GM12878 (cell line): ENCODE measurements at regions not wholly inside any gene's neighbourhood (a gene's known extent, or its start where the extent isn't known, plus 50 kb on each side); places are given as distances from the start of the nearest gene placed in this dataset.

Source experiments
- ATAC-seq: fragments of 200-7000 bp; cut with Tn5 transposase; 3 replicates; pipeline ENCODE4 v1.9.1; 2020; ENCODE audit warnings: mild to moderate bottlenecking, moderate library complexity
- BruUV-seq: library from RNA; stranded (reverse); fragments of 400-500 nt; replicated peaks from 2 replicates; lab custom pipeline; 2021; lab: Mats Ljungman, UMichigan
- CTCF ChIA-PET: fragments of 300-600 bp; sonication (Branson Sonifier 250); formaldehyde crosslinking; extraction: SDS; loops from one replicate; lab custom pipeline; 2021; ENCODE audit warnings: inconsistent platforms; lab: Yijun Ruan, JAX
- POLR2A ChIA-PET: fragments of 350-600 bp; formaldehyde crosslinking; extraction: SDS; loops from one replicate; lab custom pipeline; 2021; ENCODE audit warnings: inconsistent platforms; lab: Charles Lee
- RAD21 ChIA-PET: fragments of 300-600 bp; sonication (Branson Sonifier 250); formaldehyde crosslinking; loops from one replicate; lab custom pipeline; 2023; ENCODE audit warnings: antibody characterized with exemption; ENCODE audit not compliant: unreplicated experiment; lab: Charles Lee
- SMC1A ChIA-PET: fragments of 300-600 bp; sonication (Branson Sonifier 250); formaldehyde crosslinking; loops from one replicate; lab custom pipeline; 2023; ENCODE audit not compliant: unreplicated experiment, uncharacterized antibody; lab: Charles Lee
- DNase-seq: peaks from one replicate; pipeline ENCODE4 v3.0.0-alpha.2; 2011; ENCODE audit warnings: low read depth, low spot score
- FAIRE-seq: peaks from 3 replicates; lab custom pipeline; 2011; peaks lifted over from hg19 to GRCh38; lab: Jason Lieb, UNC
- H2AFZ ChIP-seq: 2 replicates; pipeline ENCODE4 v1.6.0; 2011; ENCODE audit warnings: low read depth, low read length, control low read depth; ENCODE audit not compliant: control insufficient read depth
- H3K27ac ChIP-seq: 2 replicates; pipeline ENCODE4 v1.5.1; 2011; ENCODE audit warnings: control low read depth; ENCODE audit not compliant: control insufficient read depth, insufficient read depth
- H3K27me3 ChIP-seq, 2 experiments: replicated peaks in 1 of 2; 2 replicates each; pipeline versions ENCODE4 v1.6.0 to v1.6.1; 2011; ENCODE audit warnings: low read length in 1 of 2; ENCODE audit not compliant: control insufficient read depth in 2 of 2, insufficient read depth in 2 of 2
- H3K36me3 ChIP-seq, 2 experiments: 2 replicates each; pipeline ENCODE4 v1.5.1; 2011; ENCODE audit warnings: low read length in 1 of 2; ENCODE audit not compliant: control insufficient read depth in 2 of 2, insufficient read depth in 2 of 2
- H3K4me1 ChIP-seq: 2 replicates; pipeline ENCODE4 v1.6.1; 2011; ENCODE audit warnings: mild to moderate bottlenecking, low read length, moderate library complexity, mixed read lengths; ENCODE audit not compliant: control insufficient read depth, insufficient read depth
- H3K4me2 ChIP-seq: 2 replicates; pipeline ENCODE4 v1.6.0; 2011; ENCODE audit warnings: control low read depth; ENCODE audit not compliant: control insufficient read depth, insufficient read depth
- H3K4me3 ChIP-seq: fragments of 200-600 bp; sonication (generic); 2 replicates; pipeline ENCODE4 v1.5.1; 2016
- H3K79me2 ChIP-seq: 2 replicates; pipeline ENCODE4 v1.6.0; 2011; ENCODE audit warnings: low read length; ENCODE audit not compliant: control insufficient read depth, insufficient read depth
- H3K9ac ChIP-seq: 2 replicates; pipeline ENCODE4 v1.8.0; 2011; ENCODE audit warnings: low read length, control low read depth, mixed read lengths; ENCODE audit not compliant: control insufficient read depth, insufficient read depth
- H3K9me3 ChIP-seq: replicated peaks from 3 replicates; pipeline ENCODE4 v1.5.1; 2011; ENCODE audit warnings: mild to moderate bottlenecking, low read length; ENCODE audit not compliant: control insufficient read depth, insufficient read depth
- H4K20me1 ChIP-seq: 2 replicates; pipeline ENCODE4 v1.6.0; 2011; ENCODE audit not compliant: control insufficient read depth, insufficient read depth
- CREB1 ChIP-seq: IDR thresholded peaks from 2 replicates; pipeline ENCODE4 v1.6.1; 2012; ENCODE audit warnings: low read depth, mild to moderate bottlenecking, inconsistent platforms
- CREM ChIP-seq: IDR thresholded peaks from 2 replicates; pipeline ENCODE4 v1.6.1; 2014; ENCODE audit warnings: antibody characterized with exemption, low read depth
- EP300 ChIP-seq, 2 experiments: fragments of 150-350 bp in 1 of 2; IDR thresholded peaks; 2 replicates each; pipeline ENCODE4 v1.6.1; 2011 to 2012; ENCODE audit warnings: low read depth in 2 of 2, low read length in 2 of 2, borderline replicate concordance in 1 of 2, improper control_type of control experiment in 1 of 2, inconsistent platforms in 1 of 2; ENCODE audit not compliant: control insufficient read depth in 1 of 2
- HDAC6 ChIP-seq: fragments of 200-600 bp; sonication (generic); IDR thresholded peaks from one replicate; pipeline ENCODE4 v1.8.0; 2017; ENCODE audit warnings: antibody characterized with exemption; ENCODE audit not compliant: unreplicated experiment
- JUNB ChIP-seq: IDR thresholded peaks from 2 replicates; pipeline ENCODE4 v1.6.1; 2016; ENCODE audit warnings: antibody characterized with exemption, mild to moderate bottlenecking
- KAT2A ChIP-seq: conservative IDR thresholded peaks from 2 replicates; pipeline ENCODE4 v1.6.1; 2011; ENCODE audit warnings: low read depth, low read length; ENCODE audit not compliant: control insufficient read depth
- KLF5 ChIP-seq: fragments of 450-650 bp; IDR thresholded peaks from 2 replicates; pipeline ENCODE4 v1.6.1; 2014; ENCODE audit warnings: mild to moderate bottlenecking; ENCODE audit not compliant: partially characterized antibody
- MEF2A ChIP-seq: IDR thresholded peaks from 2 replicates; pipeline ENCODE4 v1.6.1; 2011; ENCODE audit warnings: low read depth, mild to moderate bottlenecking, low read length, moderate library complexity; ENCODE audit not compliant: insufficient read depth
- NBN ChIP-seq: fragments of 450-650 bp; IDR thresholded peaks from 2 replicates; pipeline ENCODE4 v1.6.1; 2016
- TCF12 ChIP-seq: IDR thresholded peaks from 2 replicates; pipeline ENCODE4 v1.6.1; 2011; ENCODE audit warnings: low read depth, mild to moderate bottlenecking, low read length
- TCF3 ChIP-seq: IDR thresholded peaks from 2 replicates; pipeline ENCODE4 v1.6.1; 2012; ENCODE audit warnings: low read depth, mild to moderate bottlenecking, low read length, borderline replicate concordance; ENCODE audit not compliant: insufficient read depth
- ZNF274 ChIP-seq: IDR thresholded peaks from one replicate; pipeline ENCODE4 v1.8.0; 2011; ENCODE audit not compliant: insufficient read length, insufficient read depth
- WGBS: methylation state at CpG from one replicate; pipeline ENCODE4 v1.1.6; 2016; ENCODE audit warnings: low lambda C conversion rate; ENCODE audit not compliant: insufficient replicate concordance, insufficient coverage; ENCODE audit errors: missing lambda C conversion rate; 5-methylcytosine and 5-hydroxymethylcytosine counted together
- in situ Hi-C: fragments of 300-500 bp; cut with MboI; formaldehyde crosslinking; loops from 9 replicates; pipeline ENCODE4 v1.14.3; 2018; ENCODE audit warnings: mixed read lengths
- intact Hi-C: fragments of 100-400 bp; cut with micrococcal nuclease; formaldehyde crosslinking; loops from one replicate; pipeline ENCODE4 v1.14.2; 2022; ENCODE audit not compliant: unreplicated experiment
- TF ChIP-seq, protein P1 (sequence below): fragments of 450-650 bp; IDR thresholded peaks from 2 replicates; pipeline ENCODE4 v1.6.1; 2017; ENCODE audit warnings: low read depth, mild to moderate bottlenecking, moderate library complexity
- TF ChIP-seq, protein P2 (sequence below): IDR thresholded peaks from 2 replicates; pipeline ENCODE4 v1.6.1; 2011; ENCODE audit warnings: low read depth, low read length, improper control_type of control experiment, borderline replicate concordance

DNA sequence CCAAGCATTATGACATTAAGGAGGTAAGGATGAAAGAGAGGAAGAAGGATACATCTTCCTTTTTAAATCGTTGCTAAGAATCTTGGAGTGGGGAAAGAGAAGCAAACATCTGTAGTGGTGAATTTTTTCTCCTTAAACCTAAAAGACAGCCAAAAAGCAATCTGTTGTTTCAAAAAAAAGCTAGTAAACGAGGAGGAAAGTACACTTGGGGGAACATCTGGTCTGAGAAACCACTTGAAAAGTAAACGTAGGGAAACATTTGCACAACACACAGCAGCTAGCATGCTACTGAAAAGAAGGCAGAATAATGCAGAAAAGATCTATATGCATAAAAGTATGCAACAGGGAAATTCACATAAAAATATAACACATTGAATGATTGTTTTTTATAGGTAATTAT lies 1485.6 kb downstream of the PCDH19 start:
- no peak overlapping the region for H3K4me2 ChIP-seq
- TF ChIP-seq, protein P1, sequence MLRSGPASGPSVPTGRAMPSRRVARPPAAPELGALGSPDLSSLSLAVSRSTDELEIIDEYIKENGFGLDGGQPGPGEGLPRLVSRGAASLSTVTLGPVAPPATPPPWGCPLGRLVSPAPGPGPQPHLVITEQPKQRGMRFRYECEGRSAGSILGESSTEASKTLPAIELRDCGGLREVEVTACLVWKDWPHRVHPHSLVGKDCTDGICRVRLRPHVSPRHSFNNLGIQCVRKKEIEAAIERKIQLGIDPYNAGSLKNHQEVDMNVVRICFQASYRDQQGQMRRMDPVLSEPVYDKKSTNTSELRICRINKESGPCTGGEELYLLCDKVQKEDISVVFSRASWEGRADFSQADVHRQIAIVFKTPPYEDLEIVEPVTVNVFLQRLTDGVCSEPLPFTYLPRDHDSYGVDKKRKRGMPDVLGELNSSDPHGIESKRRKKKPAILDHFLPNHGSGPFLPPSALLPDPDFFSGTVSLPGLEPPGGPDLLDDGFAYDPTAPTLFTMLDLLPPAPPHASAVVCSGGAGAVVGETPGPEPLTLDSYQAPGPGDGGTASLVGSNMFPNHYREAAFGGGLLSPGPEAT: no peak
- TF ChIP-seq HDAC6: no peak
- TF ChIP-seq TCF3: no peak
- no peak for TF ChIP-seq TCF12
- no peak for TF ChIP-seq KAT2A
- TF ChIP-seq NBN: no peak
- no peak for TF ChIP-seq JUNB
- TF ChIP-seq CREB1: no peak
- TF ChIP-seq, protein P2, sequence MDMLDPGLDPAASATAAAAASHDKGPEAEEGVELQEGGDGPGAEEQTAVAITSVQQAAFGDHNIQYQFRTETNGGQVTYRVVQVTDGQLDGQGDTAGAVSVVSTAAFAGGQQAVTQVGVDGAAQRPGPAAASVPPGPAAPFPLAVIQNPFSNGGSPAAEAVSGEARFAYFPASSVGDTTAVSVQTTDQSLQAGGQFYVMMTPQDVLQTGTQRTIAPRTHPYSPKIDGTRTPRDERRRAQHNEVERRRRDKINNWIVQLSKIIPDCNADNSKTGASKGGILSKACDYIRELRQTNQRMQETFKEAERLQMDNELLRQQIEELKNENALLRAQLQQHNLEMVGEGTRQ: no peak
- no peak for TF ChIP-seq ZNF274
- TF ChIP-seq KLF5: no peak
- TF ChIP-seq CREM: no peak
- TF ChIP-seq EP300 (IDR thresholded peaks at IDR 0.05; ENCODE audit: borderline replicate concordance in 1 of 2, control insufficient read depth in 1 of 2, low read depth in 2 of 2, low read length in 2 of 2): no peak
- TF ChIP-seq MEF2A: no peak
- no peaks in the 10 kb centered on the region for H3K9me3 ChIP-seq
- no peak for DNase-seq
- in situ Hi-C loops: no loop called here
- no peaks in the 10 kb centered on the region for H3K4me1 ChIP-seq
- H3K27ac ChIP-seq: no peak overlapping the region
- ChIA-PET POLR2A (no interaction called here), CTCF (no interaction called here), SMC1A (no interaction called here), RAD21 (no interaction called here)
- no peaks in the 10 kb centered on the region for H3K36me3 ChIP-seq
- no peaks in the 10 kb centered on the region for H4K20me1 ChIP-seq
- ATAC-seq: no peak
- intact Hi-C loops: no loop called here
- BruUV-seq: no TSS peak
- no peak overlapping the region for H3K9ac ChIP-seq
- no peak overlapping the region for H3K4me3 ChIP-seq
- no peaks in the 10 kb centered on the region for H3K79me2 ChIP-seq
- H3K27me3 ChIP-seq: no peaks in the 10 kb centered on the region
- FAIRE-seq: no peak
- H2AFZ ChIP-seq: no peak overlapping the region
- 15% methylated on average over 3 of the region's 3 CpGs for WGBS
